Right ventricle myocardium superior (tissue), 1 donor: ENCODE measurements at regions not wholly inside any gene's neighbourhood (a gene's known extent, or its start where the extent isn't known, plus 50 kb on each side); places are given as distances from the start of the nearest gene placed in this dataset.

Source experiments
- ATAC-seq: fragments of 200-7000 bp; cut with Tn5 transposase; one replicate; pipeline ENCODE4 v1.9.1; 2020; ENCODE audit warnings: mild to moderate bottlenecking; ENCODE audit not compliant: poor library complexity
- DNase-seq: peaks from one replicate; pipeline ENCODE4 v3.0.0-alpha.2; 2020
- intact Hi-C: fragments of 100-400 bp; cut with DNase I; formaldehyde crosslinking; loops from one replicate; pipeline ENCODE4 v1.11.2; 2022
- donor health status: DM: no; HTN: yes; CAD: no; lungs with severe emphysema.

- ATAC-seq (no peak), DNase-seq (no peak)
- intact Hi-C loops, result no loop called here
These were observed 75.1 kb upstream of the TANK start for GRCh38 chr2:161085149-161085548.

GRCh38 chr2:161088658-161089350, 71.4 kb upstream of the TANK start:
- no peak for ATAC-seq
- intact Hi-C loops, result no loop called here
- DNase-seq, result no peak

GRCh38 chr2:161090411-161090810, 69.8 kb upstream of the TANK start:
- intact Hi-C loops, result no loop called here
- peak; percentile 43 for DNase-seq
- no peak for ATAC-seq

- DNase-seq (no peak), ATAC-seq (no peak)
- intact Hi-C loops, result no loop called here
These were observed 64.9 kb upstream of the TANK start for GRCh38 chr2:161095314-161095713.

GRCh38 chr2:161096336-161096735, 63.9 kb upstream of the TANK start:
- DNase-seq, result no peak
- intact Hi-C loops, result no loop called here
- ATAC-seq, result peak; percentile 75

- DNase-seq (no peak), ATAC-seq (no peak)
- intact Hi-C loops, result no loop called here
These were observed 63.1 kb upstream of the TANK start for GRCh38 chr2:161097157-161097556.

GRCh38 chr2:161100211-161100895, 59.9 kb upstream of the TANK start:
- no peak for DNase-seq
- ATAC-seq, result no peak
- intact Hi-C loops, result no loop called here

GRCh38 chr2:161101406-161101805, 58.8 kb upstream of the TANK start:
- ATAC-seq, result no peak
- DNase-seq, result no peak
- intact Hi-C loops, result no loop called here

GRCh38 chr2:161102770-161103450, 57.3 kb upstream of the TANK start:
- intact Hi-C loops, result no loop called here
- DNase-seq, result no peak
- no peak for ATAC-seq

GRCh38 chr2:161103451-161103831, 56.8 kb upstream of the TANK start:
- no peak for ATAC-seq
- intact Hi-C loops, result no loop called here
- DNase-seq, result no peak

GRCh38 chr2:161104054-161104553, 56.1 kb upstream of the TANK start:
- intact Hi-C loops, result no loop called here
- DNase-seq, result no peak
- no peak for ATAC-seq

GRCh38 chr2:161107265-161107664, 53.0 kb upstream of the TANK start:
- intact Hi-C loops, result no loop called here
- no peak for ATAC-seq
- no peak for DNase-seq
